HG03571 (cell line): ENCODE measurements at regions not wholly inside any gene's neighbourhood (a gene's known extent, or its start where the extent isn't known, plus 50 kb on each side); places are given as distances from the start of the nearest gene placed in this dataset.
A peak's percentile ranks its signal among the peaks of the same experiment; 100 is the strongest.

Source experiments
- ATAC-seq: cut with Tn5 transposase; IDR thresholded peaks from one replicate; pipeline ENCODE4 v1.9.1; 2021; ENCODE audit not compliant: unreplicated experiment

- no peak for ATAC-seq
These were observed 334.8 kb upstream of the MARCKS start for GRCh38 chr6:113522376-113522775.

GRCh38 chr6:113524826-113525225, 332.3 kb upstream of the MARCKS start:
- ATAC-seq, result no peak

- ATAC-seq, result no peak
These were observed 330.6 kb upstream of the MARCKS start for GRCh38 chr6:113526553-113526952.

GRCh38 chr6:113526995-113527394, 330.1 kb upstream of the MARCKS start:
- ATAC-seq, result no peak

GRCh38 chr6:113528111-113528510, 329.0 kb upstream of the MARCKS start:
- ATAC-seq, result no peak

GRCh38 chr6:113529196-113529595, 327.9 kb upstream of the MARCKS start:
- ATAC-seq, result no peak

- ATAC-seq, result no peak
These were observed 327.3 kb upstream of the MARCKS start for GRCh38 chr6:113529879-113530278.

GRCh38 chr6:113530769-113531168, 326.4 kb upstream of the MARCKS start:
- ATAC-seq, result no peak

- ATAC-seq, result no peak
These were observed 317.9 kb upstream of the MARCKS start for GRCh38 chr6:113539202-113539601.

GRCh38 chr6:113539623-113540022, 317.5 kb upstream of the MARCKS start:
- ATAC-seq, result no peak

- no peak for ATAC-seq
These were observed 316.7 kb upstream of the MARCKS start for GRCh38 chr6:113540466-113540865.

GRCh38 chr6:113551168-113551567, 306.0 kb upstream of the MARCKS start:
- ATAC-seq, result no peak

- no peak for ATAC-seq
These were observed 300.4 kb upstream of the MARCKS start for GRCh38 chr6:113556775-113557174.

- ATAC-seq, result no peak
These were observed 298.7 kb upstream of the MARCKS start for GRCh38 chr6:113558431-113558830.

- no peak for ATAC-seq
These were observed 298.2 kb upstream of the MARCKS start for GRCh38 chr6:113558966-113559365.

GRCh38 chr6:113560376-113560775, 296.8 kb upstream of the MARCKS start:
- ATAC-seq, result no peak

- ATAC-seq, result no peak
These were observed 296.2 kb upstream of the MARCKS start for GRCh38 chr6:113560908-113561307.

GRCh38 chr6:113562248-113562647, 294.9 kb upstream of the MARCKS start:
- no peak for ATAC-seq

- ATAC-seq, result peak; percentile 49
These were observed 292.6 kb upstream of the MARCKS start for GRCh38 chr6:113564371-113565171.

GRCh38 chr6:113565306-113565705, 291.8 kb upstream of the MARCKS start:
- ATAC-seq, result no peak

- no peak for ATAC-seq
These were observed 287.0 kb upstream of the MARCKS start for GRCh38 chr6:113570161-113570560.

- no peak for ATAC-seq
These were observed 286.5 kb upstream of the MARCKS start for GRCh38 chr6:113570641-113571040.

GRCh38 chr6:113574147-113574546, 283.0 kb upstream of the MARCKS start:
- ATAC-seq, result no peak
